SKM-1 treated with dmso at 0.1 percent for 144 hours (cell line): ENCODE measurements at regions not wholly inside any gene's neighbourhood (a gene's known extent, or its start where the extent isn't known, plus 50 kb on each side); places are given as distances from the start of the nearest gene placed in this dataset.
A peak's percentile ranks its signal among the peaks of the same experiment; 100 is the strongest.

ENCODE experiments used
- DNase-seq: peaks from one replicate; lab custom pipeline; 2025; ENCODE audit not compliant: unreplicated experiment; lab: John Stamatoyannopoulos, UW

GRCh38 chr11:104365676-104366075 lies 201.7 kb upstream of the PDGFD start:
- no peak for DNase-seq

GRCh38 chr11:104361975-104362374 lies 198.0 kb upstream of the PDGFD start:
- no peak for DNase-seq

GRCh38 chr11:104352036-104352435 lies 188.1 kb upstream of the PDGFD start:
- DNase-seq, result no peak

GRCh38 chr11:104343578-104343977 lies 179.6 kb upstream of the PDGFD start:
- DNase-seq, result peak; percentile 5

GRCh38 chr11:104340590-104340989 lies 176.6 kb upstream of the PDGFD start:
- no peak for DNase-seq

- no peak for DNase-seq
Measured at GRCh38 chr11:104339380-104339831, 175.5 kb upstream of the PDGFD start.

GRCh38 chr11:104338186-104338585 lies 174.2 kb upstream of the PDGFD start:
- no peak for DNase-seq

- DNase-seq, result no peak
Measured at GRCh38 chr11:104337273-104337672, 173.3 kb upstream of the PDGFD start.

- DNase-seq, result no peak
Measured at GRCh38 chr11:104333977-104334376, 170.0 kb upstream of the PDGFD start.

GRCh38 chr11:104332110-104332509 lies 168.2 kb upstream of the PDGFD start:
- no peak for DNase-seq

GRCh38 chr11:104329078-104329665 lies 165.2 kb upstream of the PDGFD start:
- DNase-seq, result no peak

- DNase-seq, result no peak
Measured at GRCh38 chr11:104328512-104328907, 164.6 kb upstream of the PDGFD start.

- no peak for DNase-seq
Measured at GRCh38 chr11:104327861-104328511, 164.0 kb upstream of the PDGFD start.

GRCh38 chr11:104325093-104325492 lies 161.1 kb upstream of the PDGFD start:
- DNase-seq, result no peak

- DNase-seq, result no peak
Measured at GRCh38 chr11:104324276-104324675, 160.3 kb upstream of the PDGFD start.

GRCh38 chr11:104323841-104324240 lies 159.9 kb upstream of the PDGFD start:
- DNase-seq, result no peak

- DNase-seq, result no peak
Measured at GRCh38 chr11:104322696-104323095, 158.7 kb upstream of the PDGFD start.

GRCh38 chr11:104320956-104321355 lies 157.0 kb upstream of the PDGFD start:
- no peak for DNase-seq

GRCh38 chr11:104320097-104320496 lies 156.2 kb upstream of the PDGFD start:
- no peak for DNase-seq

- no peak for DNase-seq
Measured at GRCh38 chr11:104319396-104319795, 155.4 kb upstream of the PDGFD start.

GRCh38 chr11:104306862-104307474 lies 143.0 kb upstream of the PDGFD start:
- DNase-seq, result no peak

GRCh38 chr11:104301776-104302175 lies 137.8 kb upstream of the PDGFD start:
- no peak for DNase-seq
